DMS114 treated with DMSO at 0.1 percent for 48 hours (cell line): ENCODE measurements at regions not wholly inside any gene's neighbourhood (a gene's known extent, or its start where the extent isn't known, plus 50 kb on each side); places are given as distances from the start of the nearest gene placed in this dataset.
"Not testable (repeated sequence)": the region's sequence is repeated elsewhere in the genome, so short reads cannot be mapped to it uniquely, and the experiment has no call there.

Experiments used
- DNase-seq: peaks from one replicate; lab custom pipeline; 2025; ENCODE audit not compliant: unreplicated experiment; lab: John Stamatoyannopoulos, UW

DNA sequence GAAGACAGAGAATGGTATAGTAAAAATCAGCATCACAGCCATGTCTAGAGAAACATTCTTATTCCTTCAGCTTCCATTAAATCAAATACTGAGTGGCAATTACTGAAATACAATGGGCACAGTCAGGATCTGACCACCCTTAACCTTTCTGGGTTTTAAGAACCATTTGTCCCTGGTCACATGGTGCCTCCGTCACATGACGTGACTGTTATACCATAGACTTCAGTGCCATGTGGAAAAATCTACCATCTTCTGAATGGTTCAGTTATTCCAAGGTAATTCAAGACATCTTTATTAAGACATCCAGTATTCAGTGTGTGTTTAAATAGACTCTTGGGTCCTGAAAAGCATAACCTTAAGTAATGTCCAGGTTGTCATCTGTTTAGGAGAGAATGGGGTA, 553.1 kb upstream of the FLRT2 start:
- no peak for DNase-seq

DNA sequence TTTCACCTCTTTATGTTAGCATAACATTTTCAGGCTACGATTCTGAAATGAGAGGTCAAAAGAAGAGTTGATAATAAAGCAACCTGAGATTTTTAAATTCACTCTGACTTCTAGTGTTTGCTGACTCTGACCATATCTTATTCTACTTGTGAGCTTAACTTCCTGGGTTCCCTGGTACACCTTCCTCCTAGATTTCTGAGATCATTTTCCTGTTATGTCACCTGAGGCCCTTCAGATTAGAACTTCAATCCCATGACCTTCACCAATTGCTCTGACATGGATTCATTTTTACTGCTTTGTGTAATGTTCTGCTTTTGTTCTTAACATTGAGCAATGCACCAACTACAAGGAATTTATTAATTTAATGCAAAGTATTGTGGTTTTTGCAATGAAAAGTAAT, 542.9 kb upstream of the FLRT2 start:
- no peak for DNase-seq

DNA sequence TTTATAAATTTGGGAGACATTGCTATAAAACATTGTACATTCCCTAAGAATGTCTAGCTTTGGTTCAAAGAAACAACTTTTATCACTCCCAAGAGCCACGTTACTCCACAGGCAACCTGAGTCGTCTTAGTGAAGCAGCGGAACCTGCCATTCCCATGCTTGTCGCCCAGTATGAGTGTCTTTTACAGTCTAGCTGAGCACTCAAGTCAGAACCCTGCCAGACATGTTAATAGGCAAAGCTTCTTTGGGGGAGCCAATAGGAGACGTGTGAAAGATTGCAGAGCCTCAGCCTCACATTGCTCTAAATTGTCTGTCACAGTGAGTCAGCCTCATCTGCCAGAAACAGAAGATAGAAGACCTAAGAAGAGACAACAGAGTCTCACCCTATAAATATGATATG, 541.6 kb upstream of the FLRT2 start:
- DNase-seq: no peak

GRCh38 chr14:84991021-84991420, 538.9 kb upstream of the FLRT2 start:
- no peak for DNase-seq

GRCh38 chr14:84998216-84998615, 531.7 kb upstream of the FLRT2 start:
- no peak for DNase-seq

- DNase-seq: no peak
Observed at GRCh38 chr14:85002846-85003245, 527.1 kb upstream of the FLRT2 start.

GRCh38 chr14:85003805-85004204, 526.1 kb upstream of the FLRT2 start:
- DNase-seq: no peak

DNA sequence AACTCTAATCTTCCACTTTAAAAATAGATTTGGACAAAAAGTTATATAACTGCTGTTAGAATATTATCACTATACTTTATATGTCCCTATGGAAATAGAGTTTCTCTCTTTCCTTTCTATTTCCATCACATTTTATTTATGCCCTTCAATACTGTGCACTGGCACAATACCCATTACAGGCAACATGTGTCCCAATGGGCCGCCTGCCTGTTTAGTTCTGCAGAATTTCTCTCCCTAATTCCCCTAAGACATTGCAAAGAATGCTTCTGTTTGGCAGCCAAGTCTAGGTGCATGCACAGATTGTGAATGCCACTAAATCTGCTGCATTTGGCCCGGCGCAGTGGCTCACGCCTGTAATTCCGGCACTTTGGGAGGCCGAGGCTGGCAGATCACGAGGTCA, 520.4 kb upstream of the FLRT2 start:
- DNase-seq: no peak

DNA sequence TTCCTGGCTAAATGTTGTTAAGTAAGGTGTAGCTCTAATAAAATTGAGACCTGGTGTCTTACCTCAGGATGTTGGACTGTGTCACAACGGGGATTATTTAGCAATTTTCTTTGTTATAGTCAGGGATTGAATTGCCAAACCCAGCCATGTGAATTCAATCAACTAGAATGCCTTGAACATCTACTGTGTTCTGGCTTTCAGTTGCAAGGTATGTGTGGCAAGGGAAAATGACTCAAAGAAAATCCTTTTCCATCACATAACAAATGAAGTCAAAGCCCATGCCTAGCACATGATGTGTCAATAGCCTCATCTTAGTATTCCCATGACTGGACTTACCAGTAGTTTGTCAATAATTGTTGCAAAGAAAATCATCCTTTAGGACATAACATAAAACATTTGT, 519.8 kb upstream of the FLRT2 start:
- no peak for DNase-seq

- no peak for DNase-seq
Observed at GRCh38 chr14:85016496-85016895, 513.4 kb upstream of the FLRT2 start.

DNA sequence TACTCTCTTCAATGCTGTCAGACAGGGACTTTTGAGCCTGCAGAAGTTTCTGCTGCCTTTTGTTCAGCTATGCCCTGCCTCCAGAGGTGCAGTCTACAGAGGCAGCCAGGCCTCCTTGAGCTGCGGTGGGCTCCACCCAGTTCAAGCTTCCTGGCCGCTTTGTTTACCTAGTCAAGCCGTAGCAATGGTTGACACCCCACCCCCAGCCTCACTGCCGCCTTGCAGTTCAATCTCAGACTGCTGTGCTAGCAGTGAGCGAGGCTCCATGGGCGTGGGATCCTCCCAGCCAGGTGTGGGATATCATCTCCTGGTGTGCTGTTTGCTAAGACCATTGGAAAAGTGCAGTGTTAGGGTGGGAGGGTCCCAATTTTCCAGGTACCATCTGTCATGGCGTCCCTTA, 506.1 kb upstream of the FLRT2 start:
- DNase-seq: not testable (repeated sequence)

DNA sequence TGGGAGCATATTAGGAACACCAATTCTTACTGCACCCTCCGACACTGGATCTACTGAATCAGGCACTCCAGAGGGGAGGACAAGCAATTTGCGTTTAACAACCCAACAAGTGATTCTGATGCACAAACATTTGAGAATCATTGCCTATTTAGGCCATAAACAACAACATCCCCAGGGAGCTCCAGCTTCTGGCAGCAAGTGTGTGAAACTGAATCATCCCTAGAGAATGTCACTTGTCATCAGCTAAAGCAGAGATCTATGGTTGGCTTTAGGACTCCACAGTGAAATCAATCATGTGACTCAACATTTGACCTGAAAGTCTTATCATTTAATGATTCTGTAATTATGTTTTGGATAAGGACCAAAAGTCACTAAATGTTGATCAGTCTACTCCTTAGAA, 505.0 kb upstream of the FLRT2 start:
- DNase-seq: no peak

- no peak for DNase-seq
Observed at GRCh38 chr14:85027681-85028370, 502.1 kb upstream of the FLRT2 start.

GRCh38 chr14:85037411-85037810, 492.5 kb upstream of the FLRT2 start:
- no peak for DNase-seq

- DNase-seq: no peak
Observed at GRCh38 chr14:85038526-85039352, 491.2 kb upstream of the FLRT2 start.

- DNase-seq: no peak
Observed at GRCh38 chr14:85039353-85039626, 490.7 kb upstream of the FLRT2 start.

DNA sequence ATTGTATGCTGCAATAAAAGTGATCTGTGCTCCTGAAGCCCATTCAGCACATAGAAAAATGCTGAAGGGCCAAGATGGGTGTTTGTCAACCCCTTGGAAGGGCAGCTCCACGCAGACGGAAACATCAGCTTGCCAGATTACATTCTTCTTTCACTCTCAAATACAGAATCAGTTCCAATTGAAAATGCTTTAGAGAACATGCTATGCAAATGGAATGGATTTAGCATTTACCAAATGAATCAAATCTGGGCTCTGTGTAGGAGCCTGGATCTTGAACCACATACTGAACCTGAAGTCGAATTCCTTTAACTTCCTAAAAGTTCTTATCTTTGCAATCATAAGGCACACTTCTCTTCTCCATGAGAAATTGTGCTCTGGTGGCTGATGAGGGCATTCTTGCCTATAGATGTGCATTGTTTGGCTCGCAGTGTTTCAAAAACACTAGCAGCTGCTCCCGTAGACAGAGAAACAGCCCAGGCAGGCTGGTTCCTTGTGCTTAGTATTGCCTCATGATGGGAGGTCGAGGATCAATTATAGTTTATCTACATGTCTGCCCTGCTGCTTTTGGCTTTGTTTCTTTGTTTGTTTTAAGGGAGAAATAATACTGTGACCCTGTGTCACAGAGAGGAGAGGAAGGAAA, 489.8 kb upstream of the FLRT2 start:
- no peak for DNase-seq

- no peak for DNase-seq
Observed at GRCh38 chr14:85041618-85042017, 488.3 kb upstream of the FLRT2 start.

DNA sequence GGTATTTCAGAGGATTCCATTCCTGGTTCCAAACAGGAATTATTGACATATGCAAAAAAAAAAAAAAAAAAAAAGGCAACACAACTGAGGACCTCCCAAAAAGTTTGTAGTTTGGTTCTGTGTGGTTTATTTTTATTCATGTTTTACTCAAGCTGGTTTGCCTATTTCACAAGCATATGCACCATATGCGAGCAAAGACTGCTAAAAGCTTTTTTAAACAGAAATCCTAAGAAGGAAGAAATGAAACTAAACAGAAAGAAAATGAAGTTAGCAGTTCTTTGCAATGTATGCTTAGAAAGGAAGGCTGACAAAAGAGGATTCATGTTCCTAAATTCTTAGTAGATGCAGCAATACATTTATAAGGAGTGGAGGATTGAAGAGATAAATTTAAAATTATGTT, 487.6 kb upstream of the FLRT2 start:
- no peak for DNase-seq

GRCh38 chr14:85050180-85050579, 479.8 kb upstream of the FLRT2 start:
- DNase-seq: no peak

DNA sequence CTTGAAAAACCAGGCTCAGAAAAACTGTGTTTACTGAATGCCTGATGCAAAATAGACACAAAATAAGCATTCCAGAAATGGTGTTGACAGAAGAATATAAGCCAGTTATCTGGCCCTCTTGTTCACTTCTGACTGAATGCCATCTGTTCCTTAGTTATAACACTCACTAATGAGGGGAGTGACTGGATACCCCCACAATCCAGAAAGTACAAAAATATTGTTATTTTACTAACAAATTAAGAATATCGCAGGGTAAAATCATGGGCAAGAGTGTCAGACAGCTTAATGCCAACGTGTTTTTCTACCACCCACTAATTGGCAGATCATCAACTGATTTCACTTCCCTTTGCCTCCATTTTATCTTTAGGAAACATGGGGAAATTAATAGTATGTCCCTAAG, 477.3 kb upstream of the FLRT2 start:
- no peak for DNase-seq

GRCh38 chr14:85054178-85054577, 475.8 kb upstream of the FLRT2 start:
- DNase-seq: no peak
